Stomach (tissue), 8 donors: ENCODE measurements at regions not wholly inside any gene's neighbourhood (a gene's known extent, or its start where the extent isn't known, plus 50 kb on each side); places are given as distances from the start of the nearest gene placed in this dataset.

ENCODE experiments used
- DNase-seq, 2 donors: peaks; one replicate each; pipeline versions ENCODE4 v3.0.0 to v3.0.0-alpha.2; 2013 to 2019
- H3K27ac ChIP-seq, 5 donors: fragments of 200-600 bp in 4 of 5; sonication (generic) in 4 of 5; one replicate each; pipeline ENCODE4 v1.5.1; 2013 to 2019; ENCODE audit warnings: mild to moderate bottlenecking in 1 of 5, moderate library complexity in 1 of 5
- H3K27me3 ChIP-seq, 3 donors: fragments of 200-600 bp; sonication (generic); one replicate each; pipeline ENCODE4 v1.5.1; 2017 to 2019; ENCODE audit warnings: mixed run types in 1 of 3
- H3K36me3 ChIP-seq, 4 donors: fragments of 200-600 bp; sonication (generic); 1 replicate in 3 of 4; 2 replicates in 1 of 4; pipeline ENCODE4 v1.5.1; 2016 to 2019
- H3K4me1 ChIP-seq, 4 donors: fragments of 200-600 bp; sonication (generic); one replicate each; pipeline ENCODE4 v1.5.1; 2016 to 2019
- H3K4me3 ChIP-seq, 4 donors: fragments of 200-600 bp; sonication (generic) in 3 of 4; one replicate each; pipeline ENCODE4 v1.5.1; 2016 to 2019; ENCODE audit warnings: mild to moderate bottlenecking in 1 of 4
- H3K9me3 ChIP-seq, 4 donors: fragments of 200-600 bp; sonication (generic); one replicate each; pipeline ENCODE4 v1.5.1; 2016 to 2019
- EP300 ChIP-seq: sonication (generic); formaldehyde crosslinking; IDR thresholded peaks from one replicate; pipeline ENCODE4 v1.6.1; 2017; ENCODE audit warnings: antibody characterized with exemption
- POLR2A ChIP-seq, 4 donors: fragments of 450-650 bp; IDR thresholded peaks; one replicate each; pipeline ENCODE4 v1.6.1; 2016; ENCODE audit warnings: antibody characterized with exemption in 4 of 4, control low read depth in 2 of 4, mild to moderate bottlenecking in 1 of 4, moderate library complexity in 1 of 4
- POLR2AphosphoS5 ChIP-seq, 3 donors: sonication (generic); formaldehyde crosslinking; IDR thresholded peaks; one replicate each; pipeline ENCODE4 v1.6.1; 2016; ENCODE audit warnings: antibody characterized with exemption in 3 of 3
- WGBS, 5 donors: extraction: QIAGEN DNeasy Blood & Tissue Kit in 3 of 5; methylation state at CpG; one replicate each; pipeline versions ENCODE4 v1.1.5 to v1.1.7; 2013 to 2018; 5-methylcytosine and 5-hydroxymethylcytosine counted together
- intact Hi-C: fragments of 100-400 bp; cut with DNase I; formaldehyde crosslinking; loops from one replicate; pipeline ENCODE4 v1.15.1; 2023; ENCODE audit warnings: low total_unique reads
- TF ChIP-seq, protein P1 (sequence below), 7 experiments: fragments of 450-650 bp in 4 of 7; fragments of 200-600 bp in 3 of 7; sonication (generic) in 3 of 7; IDR thresholded peaks; one replicate each; pipeline ENCODE4 v1.5.1; 2016 to 2019; ENCODE audit warnings: antibody characterized with exemption in 7 of 7, control low read depth in 2 of 7, mild to moderate bottlenecking in 1 of 7
- donor health status: healthy with polysubstance abuse.
- donor health status: Bipolar disorder and iron deficiency.
- donor health status: healthy.

DNA sequence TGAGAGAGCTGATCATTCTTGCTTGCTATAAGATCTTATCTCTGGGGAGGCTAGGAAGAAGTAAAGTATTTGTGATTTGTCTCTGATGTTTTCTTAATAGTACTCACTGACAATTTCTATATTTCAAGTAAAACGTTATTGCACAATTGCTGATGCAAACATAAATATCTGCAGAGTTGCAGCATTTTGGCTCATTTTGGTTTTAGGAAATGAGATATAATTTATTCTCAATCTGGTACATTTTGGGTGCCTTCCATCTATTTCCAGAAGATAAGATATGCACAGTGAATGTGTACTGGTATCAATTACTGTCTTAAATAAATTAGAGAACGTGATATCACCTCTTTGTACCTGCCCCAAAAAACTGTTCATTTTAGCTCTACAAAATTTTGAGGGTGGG, 1431.5 kb downstream of the BRINP3 start:
- TF ChIP-seq POLR2A (IDR thresholded peaks at IDR 0.05), result no peak
- no peak overlapping the region for H3K4me3 ChIP-seq
- no peak overlapping the region for H3K27ac ChIP-seq
- H3K4me1 ChIP-seq, result no peaks in the 10 kb centered on the region
- no peaks in the 10 kb centered on the region for H3K9me3 ChIP-seq
- no peaks in the 10 kb centered on the region for H3K36me3 ChIP-seq
- no peaks in the 10 kb centered on the region for H3K27me3 ChIP-seq
- 41 to 55% (median 45%) methylated on average over 2 of the region's 2 CpGs for WGBS, 5 donors
- intact Hi-C loops, result no loop called here
- DNase-seq, result no peak

DNA sequence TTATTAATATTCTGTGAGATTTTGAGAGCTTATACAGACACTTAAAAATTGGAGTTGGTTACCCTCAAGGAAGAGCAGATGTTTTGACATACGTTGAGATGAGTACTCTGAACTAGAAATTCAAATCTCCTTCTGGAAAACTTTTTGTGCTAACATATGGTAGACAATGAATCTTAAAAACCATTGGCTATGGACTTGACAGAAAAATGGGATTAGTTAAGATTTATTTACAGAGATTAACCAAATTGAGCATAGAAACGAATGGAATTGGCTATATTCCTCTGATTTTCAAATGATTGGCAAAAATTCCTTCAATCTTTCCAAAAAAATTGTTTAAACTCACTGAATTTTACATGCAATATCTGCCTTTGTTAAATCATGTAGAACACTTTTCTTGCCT, 1392.9 kb downstream of the BRINP3 start:
- Histone ChIP-seq H3K9me3 (no peaks in the 10 kb centered on the region), H3K36me3 (no peaks in the 10 kb centered on the region), H3K4me3 (no peak overlapping the region), H3K4me1 (no peaks in the 10 kb centered on the region), H3K27me3 (no peaks in the 10 kb centered on the region), H3K27ac (no peak overlapping the region)
- intact Hi-C loops, result no loop called here
- WGBS, 5 donors, result 25 to 34% (median 31%) methylated on average over 2 of the region's 2 CpGs
- no peak for DNase-seq
- TF ChIP-seq, protein P1, sequence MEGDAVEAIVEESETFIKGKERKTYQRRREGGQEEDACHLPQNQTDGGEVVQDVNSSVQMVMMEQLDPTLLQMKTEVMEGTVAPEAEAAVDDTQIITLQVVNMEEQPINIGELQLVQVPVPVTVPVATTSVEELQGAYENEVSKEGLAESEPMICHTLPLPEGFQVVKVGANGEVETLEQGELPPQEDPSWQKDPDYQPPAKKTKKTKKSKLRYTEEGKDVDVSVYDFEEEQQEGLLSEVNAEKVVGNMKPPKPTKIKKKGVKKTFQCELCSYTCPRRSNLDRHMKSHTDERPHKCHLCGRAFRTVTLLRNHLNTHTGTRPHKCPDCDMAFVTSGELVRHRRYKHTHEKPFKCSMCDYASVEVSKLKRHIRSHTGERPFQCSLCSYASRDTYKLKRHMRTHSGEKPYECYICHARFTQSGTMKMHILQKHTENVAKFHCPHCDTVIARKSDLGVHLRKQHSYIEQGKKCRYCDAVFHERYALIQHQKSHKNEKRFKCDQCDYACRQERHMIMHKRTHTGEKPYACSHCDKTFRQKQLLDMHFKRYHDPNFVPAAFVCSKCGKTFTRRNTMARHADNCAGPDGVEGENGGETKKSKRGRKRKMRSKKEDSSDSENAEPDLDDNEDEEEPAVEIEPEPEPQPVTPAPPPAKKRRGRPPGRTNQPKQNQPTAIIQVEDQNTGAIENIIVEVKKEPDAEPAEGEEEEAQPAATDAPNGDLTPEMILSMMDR (IDR thresholded peaks at IDR 0.05), result no peak
- TF ChIP-seq POLR2A (IDR thresholded peaks at IDR 0.05), result no peak
- no peak for TF ChIP-seq POLR2AphosphoS5 (IDR thresholded peaks at IDR 0.05)
- no peak for TF ChIP-seq EP300

DNA sequence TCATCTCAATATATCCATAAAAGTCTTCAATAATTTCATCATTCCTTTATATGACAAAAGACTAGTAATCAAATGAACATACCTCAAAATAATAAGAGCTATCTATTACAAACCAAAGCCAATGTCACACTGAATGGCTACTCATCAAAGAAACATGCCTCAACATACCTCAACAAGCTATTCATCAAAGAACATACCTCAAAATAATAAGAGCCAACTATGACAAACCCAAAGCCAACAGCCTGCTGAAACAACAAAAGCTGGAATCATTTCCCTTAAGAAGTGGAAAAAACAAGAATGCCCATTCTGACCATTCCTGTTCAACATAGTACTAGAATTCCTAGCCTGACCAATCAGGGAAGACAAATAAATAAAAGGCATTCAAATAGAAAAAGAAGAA, 1373.7 kb downstream of the BRINP3 start:
- intact Hi-C loops, result no loop called here
- DNase-seq, result no peak
- no peak overlapping the region for H3K4me3 ChIP-seq
- no peaks in the 10 kb centered on the region for H3K27me3 ChIP-seq
- H3K9me3 ChIP-seq, result peaks cover 0 to 12% (median 0%) of the 10 kb centered on the region in 4 donors
- no peaks in the 10 kb centered on the region for H3K4me1 ChIP-seq
- H3K36me3 ChIP-seq, result no peaks in the 10 kb centered on the region
- TF ChIP-seq POLR2AphosphoS5 (IDR thresholded peaks at IDR 0.05) (no peak), EP300 (no peak), POLR2A (IDR thresholded peaks at IDR 0.05) (no peak)
- TF ChIP-seq, protein P1 (IDR thresholded peaks at IDR 0.05), result no peak
- H3K27ac ChIP-seq, result no peak overlapping the region

DNA sequence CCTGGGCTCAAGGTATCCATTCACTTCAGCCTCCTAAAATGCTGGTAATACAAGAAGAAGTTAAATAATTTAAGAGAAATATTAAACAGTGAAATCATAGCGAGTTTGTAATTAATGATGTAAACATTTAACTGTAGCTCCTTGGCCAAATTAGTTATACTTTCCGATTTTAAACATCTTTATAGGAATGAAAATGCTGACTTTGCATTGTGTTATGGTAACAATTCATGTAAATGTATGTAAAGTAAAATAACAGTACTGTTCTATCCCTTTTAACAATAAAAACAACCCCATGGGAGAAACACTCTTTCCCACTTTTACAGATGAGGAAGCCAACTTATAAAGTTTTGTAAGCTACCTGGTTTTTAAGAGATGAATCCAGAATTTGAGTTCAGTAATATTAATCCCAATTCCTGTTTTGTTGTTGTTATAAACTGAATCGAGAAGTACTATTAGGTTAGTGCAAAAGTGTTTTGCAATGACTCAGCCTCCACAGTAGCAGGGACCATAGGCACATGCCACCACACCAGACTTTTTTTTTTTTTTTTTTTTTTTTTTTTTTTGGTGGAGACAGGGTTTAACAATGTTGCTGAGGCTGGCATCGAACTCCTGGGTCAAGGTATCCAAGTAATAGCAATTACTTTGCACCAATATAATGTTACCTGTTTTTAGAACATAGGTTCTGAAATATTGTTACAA, 1360.4 kb downstream of the BRINP3 start:
- no peak for DNase-seq
- Histone ChIP-seq H3K27ac (no peak overlapping the region), H3K9me3 (no peaks in the 10 kb centered on the region), H3K27me3 (no peaks in the 10 kb centered on the region), H3K4me1 (no peaks in the 10 kb centered on the region), H3K4me3 (no peak overlapping the region), H3K36me3 (no peaks in the 10 kb centered on the region)
- WGBS, 5 donors, result 72 to 82% (median 78%) methylated on average over 4 of the region's 4 CpGs
- TF ChIP-seq POLR2A (IDR thresholded peaks at IDR 0.05), result no peak
- no peak for TF ChIP-seq POLR2AphosphoS5 (IDR thresholded peaks at IDR 0.05)
- TF ChIP-seq EP300, result no peak
- TF ChIP-seq, protein P1 (IDR thresholded peaks at IDR 0.05), result no peak
- intact Hi-C loops, result no loop called here

DNA sequence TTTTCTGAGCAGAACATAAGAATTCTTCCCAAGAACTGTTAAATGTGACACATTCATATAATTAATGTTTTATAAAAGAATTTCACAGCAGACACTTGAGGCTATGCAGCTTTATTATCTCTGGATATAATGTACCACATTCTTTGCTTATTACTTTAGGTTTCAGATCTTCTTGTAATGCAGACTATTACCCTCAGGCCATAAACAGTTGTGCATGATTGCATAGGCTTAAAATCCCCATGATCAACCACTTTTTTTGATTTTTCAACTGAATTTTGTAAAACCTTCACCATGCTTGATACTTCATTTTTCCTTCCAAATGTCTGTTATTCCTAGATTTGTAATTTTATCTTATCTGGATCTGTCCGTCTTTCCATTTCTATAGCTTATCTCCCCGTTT, 1355.7 kb downstream of the BRINP3 start:
- Histone ChIP-seq H3K27ac (no peak overlapping the region), H3K4me1 (no peaks in the 10 kb centered on the region), H3K9me3 (peaks cover 0 to 7% (median 5%) of the 10 kb centered on the region in 4 donors), H3K4me3 (no peak overlapping the region), H3K27me3 (no peaks in the 10 kb centered on the region), H3K36me3 (no peaks in the 10 kb centered on the region)
- WGBS, 5 donors, result 45 to 57% (median 49%) methylated on average over 2 of the region's 2 CpGs
- no peak for TF ChIP-seq EP300
- TF ChIP-seq, protein P1 (IDR thresholded peaks at IDR 0.05), result no peak
- no peak for TF ChIP-seq POLR2A (IDR thresholded peaks at IDR 0.05)
- TF ChIP-seq POLR2AphosphoS5 (IDR thresholded peaks at IDR 0.05), result no peak
- intact Hi-C loops, result no loop called here
- no peak for DNase-seq
